ENCODE measurements at regions not wholly inside any gene's neighbourhood (a gene's known extent, or its start where the extent isn't known, plus 50 kb on each side); places are given as distances from the start of the nearest gene placed in this dataset.

DNA sequence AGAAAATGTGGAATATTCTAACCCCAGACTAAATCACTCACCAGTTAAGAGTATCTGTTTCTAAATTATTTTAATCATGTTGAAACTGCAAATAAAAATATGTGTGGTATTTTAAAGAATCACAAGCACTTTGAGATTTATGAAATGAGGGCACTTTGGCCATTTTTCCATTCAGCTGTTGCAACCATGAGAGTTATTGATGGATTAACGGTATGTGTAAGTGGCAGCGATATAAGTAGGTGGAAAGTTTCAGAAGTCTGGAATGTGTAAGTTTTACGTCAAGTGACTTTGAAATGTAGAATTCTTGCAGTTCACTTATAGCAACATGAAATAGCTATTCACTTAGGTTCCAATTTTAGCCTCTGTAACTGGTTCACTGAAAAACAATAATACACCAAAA is 905.1 kb upstream of the SLIT2 start:
- no peaks in the 10 kb centered on the region for H3K27me3 ChIP-seq (ENCODE audit: control insufficient read depth in 2 of 2, insufficient read depth in 2 of 2, low read length in 2 of 2)
- DNase-seq (no peak), ATAC-seq (no peak)
- Mint-ChIP-seq H3K36me3 (no peaks in the 10 kb centered on the region), H3K4me3 (no peak overlapping the region), H3K4me1 (no peaks in the 10 kb centered on the region), H3K27ac (no peak overlapping the region), H3K27me3 (no peaks in the 10 kb centered on the region), H3K9me3 (peaks cover 0 to 14% (median 6%) of the 10 kb centered on the region in 11 donors)
- H3K4me3 ChIP-seq (ENCODE audit: low read length), result no peak overlapping the region
- H3K9me3 ChIP-seq (ENCODE audit: control insufficient read depth in 2 of 3, low read length in 3 of 3), result no peaks in the 10 kb centered on the region
- no peaks in the 10 kb centered on the region for H3K4me1 ChIP-seq (ENCODE audit: control insufficient read depth in 2 of 2, insufficient read depth in 2 of 2, low read length in 2 of 2)
- ChIA-PET CTCF (no interaction called here), POLR2A (no interaction called here)
- H3K27ac ChIP-seq (ENCODE audit: low read depth, low read length), result no peak overlapping the region
- H3K36me3 ChIP-seq (ENCODE audit: control insufficient read depth in 2 of 3, insufficient read depth in 3 of 3, low read length in 3 of 3), result no peaks in the 10 kb centered on the region
- intact Hi-C loops (cut with micrococcal nuclease), result no loop called here

DNA sequence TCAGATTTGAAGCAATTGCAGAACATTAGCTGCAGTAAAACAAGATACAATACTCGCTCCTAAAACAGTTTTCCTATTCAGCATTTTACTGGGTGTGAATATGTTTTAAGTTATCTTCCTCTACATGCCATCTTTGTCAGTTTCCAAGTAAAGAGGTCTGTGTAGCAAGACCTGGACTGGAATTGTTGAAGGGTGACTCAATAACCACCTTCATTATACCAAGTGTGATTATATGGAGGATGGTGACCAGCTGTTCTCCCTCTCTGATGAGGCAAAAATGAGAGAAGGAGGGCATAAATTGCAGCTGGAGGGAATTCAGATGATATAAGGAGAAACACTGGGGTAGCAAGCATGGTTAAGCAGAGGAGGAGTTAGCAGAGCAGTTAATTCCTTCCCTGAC is 922.1 kb upstream of the SLIT2 start:
- Histone ChIP-seq H3K9me3 (ENCODE audit: control insufficient read depth in 2 of 3, low read length in 3 of 3) (no peaks in the 10 kb centered on the region), H3K36me3 (ENCODE audit: control insufficient read depth in 2 of 3, insufficient read depth in 3 of 3, low read length in 3 of 3) (no peaks in the 10 kb centered on the region), H3K4me1 (ENCODE audit: control insufficient read depth in 2 of 2, insufficient read depth in 2 of 2, low read length in 2 of 2) (no peaks in the 10 kb centered on the region), H3K4me3 (ENCODE audit: low read length) (no peak overlapping the region), H3K27me3 (ENCODE audit: control insufficient read depth in 2 of 2, insufficient read depth in 2 of 2, low read length in 2 of 2) (no peaks in the 10 kb centered on the region), H3K27ac (ENCODE audit: low read depth, low read length) (no peak overlapping the region)
- Mint-ChIP-seq H3K4me3 (no peak overlapping the region), H3K27me3 (no peaks in the 10 kb centered on the region), H3K4me1 (no peaks in the 10 kb centered on the region), H3K36me3 (no peaks in the 10 kb centered on the region), H3K9me3 (peaks cover 0 to 26% (median 11%) of the 10 kb centered on the region in 11 donors), H3K27ac (no peak overlapping the region)
- CTCF ChIA-PET, result no interaction called here
- POLR2A ChIA-PET, result no interaction called here
- ATAC-seq (no peak), DNase-seq (no peak)
- intact Hi-C loops (cut with micrococcal nuclease), result no loop called here

DNA sequence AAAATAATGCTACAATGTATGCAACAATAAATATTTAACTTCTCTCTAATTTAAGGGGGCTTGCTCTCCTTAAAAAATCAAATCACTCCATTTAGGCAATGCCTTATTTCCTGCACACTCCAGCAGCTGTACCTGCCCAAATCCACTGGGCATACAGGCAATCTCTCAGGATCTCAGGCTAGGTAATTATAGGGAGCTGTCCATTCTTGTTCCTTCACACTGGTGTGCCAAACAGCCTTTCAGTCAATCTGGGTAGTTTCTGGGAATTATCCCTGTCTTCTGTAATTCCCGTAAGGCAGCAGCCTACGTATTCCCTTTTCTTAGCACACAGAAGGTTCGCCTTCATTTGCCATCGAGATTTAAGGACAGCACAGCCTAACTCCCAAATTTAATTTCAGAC is 922.6 kb upstream of the SLIT2 start:
- no peak for DNase-seq

DNA sequence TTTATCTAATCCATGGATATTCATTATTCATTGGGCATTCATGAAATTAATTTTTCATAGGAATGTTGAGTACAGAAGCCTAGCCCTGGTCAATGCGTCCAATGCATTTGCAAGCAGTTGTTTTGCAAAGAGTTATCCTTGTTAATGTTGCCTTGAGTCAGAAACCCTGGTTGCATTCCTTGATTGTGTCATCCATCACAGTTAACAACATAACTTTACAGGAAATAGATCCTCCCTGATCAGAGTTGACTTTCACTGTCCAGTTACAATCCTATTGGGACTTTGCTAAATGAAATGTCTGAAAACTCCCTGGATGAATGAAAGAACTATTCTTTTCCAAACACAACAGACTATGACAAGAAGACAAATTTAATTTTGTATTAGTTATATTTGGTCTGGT is 924.3 kb upstream of the SLIT2 start:
- no peaks in the 10 kb centered on the region for H3K4me1 ChIP-seq (ENCODE audit: control insufficient read depth in 2 of 2, insufficient read depth in 2 of 2, low read length in 2 of 2)
- Mint-ChIP-seq H3K4me3 (no peak overlapping the region), H3K36me3 (no peaks in the 10 kb centered on the region), H3K9me3 (peaks cover 0 to 18% (median 2%) of the 10 kb centered on the region in 11 donors), H3K27ac (no peak overlapping the region), H3K4me1 (no peaks in the 10 kb centered on the region), H3K27me3 (no peaks in the 10 kb centered on the region)
- no peaks in the 10 kb centered on the region for H3K36me3 ChIP-seq (ENCODE audit: control insufficient read depth in 2 of 3, insufficient read depth in 3 of 3, low read length in 3 of 3)
- ATAC-seq, result no peak
- no peak for DNase-seq
- no peaks in the 10 kb centered on the region for H3K27me3 ChIP-seq (ENCODE audit: control insufficient read depth in 2 of 2, insufficient read depth in 2 of 2, low read length in 2 of 2)
- POLR2A ChIA-PET, result no interaction called here
- intact Hi-C loops (cut with micrococcal nuclease), result no loop called here
- H3K27ac ChIP-seq (ENCODE audit: low read depth, low read length), result no peak overlapping the region
- CTCF ChIA-PET, result no interaction called here
- no peak overlapping the region for H3K4me3 ChIP-seq (ENCODE audit: low read length)
- no peaks in the 10 kb centered on the region for H3K9me3 ChIP-seq (ENCODE audit: control insufficient read depth in 2 of 3, low read length in 3 of 3)

More for the DNA sequence above, 922.6 kb upstream of the SLIT2 start:
- Histone ChIP-seq H3K4me1 (ENCODE audit: control insufficient read depth in 2 of 2, insufficient read depth in 2 of 2, low read length in 2 of 2) (no peaks in the 10 kb centered on the region), H3K9me3 (ENCODE audit: control insufficient read depth in 2 of 3, low read length in 3 of 3) (no peaks in the 10 kb centered on the region), H3K36me3 (ENCODE audit: control insufficient read depth in 2 of 3, insufficient read depth in 3 of 3, low read length in 3 of 3) (no peaks in the 10 kb centered on the region), H3K27ac (ENCODE audit: low read depth, low read length) (no peak overlapping the region), H3K4me3 (ENCODE audit: low read length) (no peak overlapping the region), H3K27me3 (ENCODE audit: control insufficient read depth in 2 of 2, insufficient read depth in 2 of 2, low read length in 2 of 2) (no peaks in the 10 kb centered on the region)
- H3K27me3 Mint-ChIP-seq, result no peaks in the 10 kb centered on the region
- ATAC-seq, result no peak
- H3K27ac Mint-ChIP-seq, result no peak overlapping the region
- CTCF ChIA-PET, result no interaction called here
- no peaks in the 10 kb centered on the region for H3K4me1 Mint-ChIP-seq
- no peaks in the 10 kb centered on the region for H3K36me3 Mint-ChIP-seq
- POLR2A ChIA-PET, result no interaction called here
- H3K9me3 Mint-ChIP-seq, result peaks cover 0 to 23% (median 9%) of the 10 kb centered on the region in 11 donors
- H3K4me3 Mint-ChIP-seq, result no peak overlapping the region
- intact Hi-C loops (cut with micrococcal nuclease), result no loop called here

DNA sequence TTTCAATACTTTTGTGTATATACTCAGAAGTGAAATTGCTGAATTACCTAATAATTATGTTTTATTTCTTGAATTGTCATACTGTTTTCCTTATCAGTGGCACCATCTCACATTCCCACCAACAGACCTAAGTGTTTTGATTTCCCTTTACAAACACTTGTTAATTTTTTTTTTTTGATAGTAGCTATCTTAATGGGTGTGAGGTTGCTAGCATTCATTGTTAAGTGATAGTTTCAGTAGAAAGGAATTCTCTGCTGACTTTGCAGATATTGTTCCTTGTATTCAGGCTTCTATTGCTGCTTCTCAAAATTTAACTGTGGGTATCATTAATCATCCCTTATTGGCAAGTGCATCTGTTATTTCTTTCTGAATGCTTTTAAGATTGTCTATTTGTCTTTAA is 927.5 kb upstream of the SLIT2 start:
- Histone ChIP-seq H3K27ac (ENCODE audit: low read depth, low read length) (no peak overlapping the region), H3K36me3 (ENCODE audit: control insufficient read depth in 2 of 3, insufficient read depth in 3 of 3, low read length in 3 of 3) (no peaks in the 10 kb centered on the region), H3K9me3 (ENCODE audit: control insufficient read depth in 2 of 3, low read length in 3 of 3) (no peaks in the 10 kb centered on the region), H3K4me1 (ENCODE audit: control insufficient read depth in 2 of 2, insufficient read depth in 2 of 2, low read length in 2 of 2) (no peaks in the 10 kb centered on the region), H3K27me3 (ENCODE audit: control insufficient read depth in 2 of 2, insufficient read depth in 2 of 2, low read length in 2 of 2) (no peaks in the 10 kb centered on the region), H3K4me3 (ENCODE audit: low read length) (no peak overlapping the region)
- Mint-ChIP-seq H3K4me1 (no peaks in the 10 kb centered on the region), H3K36me3 (no peaks in the 10 kb centered on the region), H3K27ac (no peak overlapping the region), H3K4me3 (no peak overlapping the region), H3K27me3 (no peaks in the 10 kb centered on the region), H3K9me3 (peaks cover 0 to 5% (median 3%) of the 10 kb centered on the region in 11 donors)
- ATAC-seq, result no peak
- DNase-seq, result no peak
- intact Hi-C loops (cut with micrococcal nuclease), result no loop called here
- ChIA-PET POLR2A (interaction anchor here (0.6 kb wide), 1 partner anchor 38 kb away, joined by 4 read pairs; no protein-coding TSS in a partner anchor), CTCF (no interaction called here)

DNA sequence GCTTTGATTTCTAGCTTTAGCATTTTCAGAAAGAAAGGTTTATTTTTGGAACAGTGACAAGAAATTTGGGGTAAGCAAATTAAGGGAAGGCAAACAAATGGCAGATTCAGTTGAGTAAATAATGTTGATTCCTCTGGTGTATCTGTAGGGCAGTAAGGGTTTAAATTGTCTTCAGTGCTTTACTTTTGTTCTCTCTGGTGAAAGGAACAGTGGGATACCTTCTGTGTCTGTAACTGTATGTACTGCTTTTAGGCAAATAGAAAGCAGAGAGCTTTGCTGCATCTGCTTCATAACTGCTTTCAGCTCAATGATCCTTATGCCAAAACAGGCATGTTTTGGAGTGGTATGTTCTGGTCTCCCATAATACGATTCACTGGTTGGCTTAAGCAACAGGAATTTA is 932.1 kb upstream of the SLIT2 start:
- no peaks in the 10 kb centered on the region for H3K27me3 Mint-ChIP-seq
- CTCF ChIA-PET, result no interaction called here
- no peak overlapping the region for H3K4me3 Mint-ChIP-seq

DNA sequence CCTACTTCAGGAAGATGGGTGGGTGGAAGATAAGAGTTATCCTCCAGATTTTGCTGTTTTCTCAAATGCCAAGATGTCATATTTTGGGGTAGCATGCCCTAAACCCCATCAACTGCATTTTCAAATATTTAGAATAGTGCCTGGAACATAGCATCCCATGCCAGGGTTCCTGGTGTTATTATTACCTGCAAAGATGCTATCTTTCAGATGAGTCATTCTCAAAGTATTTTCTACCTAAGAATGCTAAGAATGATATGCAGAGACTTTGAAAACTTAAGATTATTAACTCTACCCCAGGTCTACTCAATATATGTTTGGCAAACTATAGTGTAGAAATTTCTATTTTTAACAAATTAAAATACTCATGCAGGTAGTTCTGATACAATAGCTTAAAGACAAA is 934.3 kb upstream of the SLIT2 start:
- Histone ChIP-seq H3K4me1 (ENCODE audit: control insufficient read depth in 2 of 2, insufficient read depth in 2 of 2, low read length in 2 of 2) (no peaks in the 10 kb centered on the region), H3K9me3 (ENCODE audit: control insufficient read depth in 2 of 3, low read length in 3 of 3) (no peaks in the 10 kb centered on the region), H3K27me3 (ENCODE audit: control insufficient read depth in 2 of 2, insufficient read depth in 2 of 2, low read length in 2 of 2) (no peaks in the 10 kb centered on the region), H3K4me3 (ENCODE audit: low read length) (no peak overlapping the region), H3K36me3 (ENCODE audit: control insufficient read depth in 2 of 3, insufficient read depth in 3 of 3, low read length in 3 of 3) (no peaks in the 10 kb centered on the region), H3K27ac (ENCODE audit: low read depth, low read length) (no peak overlapping the region)
- H3K4me3 Mint-ChIP-seq, result no peak overlapping the region
- H3K4me1 Mint-ChIP-seq, result no peaks in the 10 kb centered on the region
- ChIA-PET CTCF (no interaction called here), POLR2A (no interaction called here)
- no peaks in the 10 kb centered on the region for H3K27me3 Mint-ChIP-seq
- intact Hi-C loops (cut with micrococcal nuclease), result no loop called here
- H3K9me3 Mint-ChIP-seq, result peaks cover 0 to 12% (median 5%) of the 10 kb centered on the region in 11 donors
- no peak overlapping the region for H3K27ac Mint-ChIP-seq
- H3K36me3 Mint-ChIP-seq, result no peaks in the 10 kb centered on the region
- DNase-seq (no peak), ATAC-seq (no peak)

More for the DNA sequence above, 932.1 kb upstream of the SLIT2 start:
- no peak for ATAC-seq
- H3K4me1 Mint-ChIP-seq, result no peaks in the 10 kb centered on the region
- Histone ChIP-seq H3K36me3 (ENCODE audit: control insufficient read depth in 2 of 3, insufficient read depth in 3 of 3, low read length in 3 of 3) (no peaks in the 10 kb centered on the region), H3K4me1 (ENCODE audit: control insufficient read depth in 2 of 2, insufficient read depth in 2 of 2, low read length in 2 of 2) (no peaks in the 10 kb centered on the region), H3K27me3 (ENCODE audit: control insufficient read depth in 2 of 2, insufficient read depth in 2 of 2, low read length in 2 of 2) (no peaks in the 10 kb centered on the region), H3K4me3 (ENCODE audit: low read length) (no peak overlapping the region), H3K27ac (ENCODE audit: low read depth, low read length) (no peak overlapping the region), H3K9me3 (ENCODE audit: control insufficient read depth in 2 of 3, low read length in 3 of 3) (no peaks in the 10 kb centered on the region)
- H3K27ac Mint-ChIP-seq, result no peak overlapping the region
- POLR2A ChIA-PET, result no interaction called here
- peaks cover 0 to 17% (median 4%) of the 10 kb centered on the region in 11 donors for H3K9me3 Mint-ChIP-seq
- no peak for DNase-seq
- H3K36me3 Mint-ChIP-seq, result no peaks in the 10 kb centered on the region
- intact Hi-C loops (cut with micrococcal nuclease), result no loop called here
